ENCODE measurements at regions not wholly inside any gene's neighbourhood (a gene's known extent, or its start where the extent isn't known, plus 50 kb on each side); places are given as distances from the start of the nearest gene placed in this dataset.

DNA sequence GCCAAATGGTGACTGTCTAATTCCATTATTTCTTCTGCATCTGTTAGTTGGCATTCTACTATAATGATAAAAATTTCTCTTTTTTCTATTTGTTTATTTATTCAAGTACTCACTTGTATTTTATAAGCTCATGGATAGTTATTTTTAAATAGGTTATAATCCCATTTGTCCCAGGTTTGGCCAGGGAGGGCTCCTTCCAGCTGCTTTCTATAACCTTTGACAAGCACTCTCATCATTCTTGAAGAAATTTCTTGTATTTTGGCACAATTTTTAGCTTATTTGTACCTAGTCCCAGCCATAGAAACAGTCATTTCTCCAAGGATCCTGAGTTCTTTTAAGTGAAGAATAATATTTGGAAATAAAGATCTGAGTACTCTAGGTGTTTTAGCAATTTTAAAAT lies 1038.6 kb upstream of the AGA start:
- DNase-seq, result no peak
- Histone ChIP-seq H3K36me3 (no peaks in the 10 kb centered on the region), H3K9me3 (no peaks in the 10 kb centered on the region), H3K27me3 (no peaks in the 10 kb centered on the region), H3K4me3 (no peak overlapping the region), H3K27ac (no peak overlapping the region), H3K4me1 (peaks cover 0 to 14% (median 8%) of the 10 kb centered on the region in 9 donors)
- intact Hi-C loops (cut with DNase I), result no loop called here
- TF ChIP-seq, protein P1, sequence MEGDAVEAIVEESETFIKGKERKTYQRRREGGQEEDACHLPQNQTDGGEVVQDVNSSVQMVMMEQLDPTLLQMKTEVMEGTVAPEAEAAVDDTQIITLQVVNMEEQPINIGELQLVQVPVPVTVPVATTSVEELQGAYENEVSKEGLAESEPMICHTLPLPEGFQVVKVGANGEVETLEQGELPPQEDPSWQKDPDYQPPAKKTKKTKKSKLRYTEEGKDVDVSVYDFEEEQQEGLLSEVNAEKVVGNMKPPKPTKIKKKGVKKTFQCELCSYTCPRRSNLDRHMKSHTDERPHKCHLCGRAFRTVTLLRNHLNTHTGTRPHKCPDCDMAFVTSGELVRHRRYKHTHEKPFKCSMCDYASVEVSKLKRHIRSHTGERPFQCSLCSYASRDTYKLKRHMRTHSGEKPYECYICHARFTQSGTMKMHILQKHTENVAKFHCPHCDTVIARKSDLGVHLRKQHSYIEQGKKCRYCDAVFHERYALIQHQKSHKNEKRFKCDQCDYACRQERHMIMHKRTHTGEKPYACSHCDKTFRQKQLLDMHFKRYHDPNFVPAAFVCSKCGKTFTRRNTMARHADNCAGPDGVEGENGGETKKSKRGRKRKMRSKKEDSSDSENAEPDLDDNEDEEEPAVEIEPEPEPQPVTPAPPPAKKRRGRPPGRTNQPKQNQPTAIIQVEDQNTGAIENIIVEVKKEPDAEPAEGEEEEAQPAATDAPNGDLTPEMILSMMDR (IDR thresholded peaks at IDR 0.05), result no peak
- ATAC-seq, result no peak

- ATAC-seq (no peak), DNase-seq (no peak)
- intact Hi-C loops (cut with DNase I), result no loop called here
- no peaks in the 10 kb centered on the region for H3K27me3 ChIP-seq
- peaks cover 0 to 14% (median 8%) of the 10 kb centered on the region in 9 donors for H3K4me1 ChIP-seq
- TF ChIP-seq, protein P1 (IDR thresholded peaks at IDR 0.05), result no peak
- H3K9me3 ChIP-seq, result no peaks in the 10 kb centered on the region
- H3K27ac ChIP-seq, result no peak overlapping the region
- no peaks in the 10 kb centered on the region for H3K36me3 ChIP-seq
- whole genome bisulfite sequencing, 2 donors, result 51 to 71% methylated on average over 3 of the region's 3 CpGs
- no peak overlapping the region for H3K4me3 ChIP-seq
These were observed 1039.3 kb upstream of the AGA start for GRCh38 chr4:178481564-178481963.

DNA sequence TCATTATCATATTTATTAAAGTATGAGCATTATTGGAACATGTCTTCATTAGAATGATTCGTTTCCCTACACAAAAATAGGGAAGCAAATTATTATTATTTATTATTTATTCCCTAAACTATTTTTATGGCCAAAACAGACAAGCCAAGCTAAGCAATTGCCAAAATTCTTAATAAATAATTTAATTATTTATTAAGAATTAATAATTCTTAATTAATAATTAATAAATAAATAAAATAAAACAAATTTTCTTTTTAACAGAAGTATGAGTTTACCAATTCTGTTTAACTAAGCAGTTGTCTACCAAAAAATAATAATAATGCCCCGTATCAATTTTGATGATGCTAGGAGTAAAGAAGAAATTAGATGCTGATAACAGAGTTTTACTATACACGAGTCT lies 1080.8 kb upstream of the AGA start:
- Histone ChIP-seq H3K9me3 (peaks cover 0 to 3% (median 0%) of the 10 kb centered on the region in 11 donors), H3K27ac (no peak overlapping the region), H3K4me1 (no peaks in the 10 kb centered on the region), H3K36me3 (no peaks in the 10 kb centered on the region), H3K27me3 (no peaks in the 10 kb centered on the region), H3K4me3 (no peak overlapping the region)
- DNase-seq (no peak), ATAC-seq (no peak)
- TF ChIP-seq, protein P1 (IDR thresholded peaks at IDR 0.05), result no peak
- WGBS, 2 donors, result 71 to 82% methylated on average over 3 of the region's 3 CpGs
- intact Hi-C loops (cut with DNase I), result no loop called here

DNA sequence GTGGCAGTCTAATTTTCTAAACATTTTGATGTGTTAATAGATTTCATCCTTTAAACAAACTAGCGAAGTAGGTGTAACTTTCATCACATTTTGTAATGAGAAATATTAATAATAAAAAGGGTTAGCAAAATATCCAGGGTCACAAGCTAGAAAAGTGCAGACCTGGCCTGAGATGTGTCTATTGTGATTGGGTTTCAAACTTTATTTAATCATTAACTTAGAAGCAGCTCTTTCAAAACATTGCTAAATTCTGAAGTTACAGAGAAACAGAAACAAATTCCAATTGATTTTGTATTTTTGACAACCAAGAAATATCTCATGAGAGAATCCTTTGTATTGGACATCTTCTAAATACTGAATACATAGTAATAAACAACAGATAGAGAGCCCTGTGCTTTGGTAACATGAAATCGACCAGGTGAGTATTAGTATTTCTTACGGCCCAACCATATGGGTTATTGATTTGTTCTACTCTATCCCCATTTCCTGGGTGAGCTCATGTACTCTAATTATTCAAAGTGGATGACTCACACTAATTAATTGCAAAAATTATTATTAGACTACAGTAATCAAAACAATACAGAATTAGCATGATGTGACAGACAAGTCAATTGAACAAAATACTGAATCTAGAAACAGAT lies 1093.8 kb upstream of the AGA start:
- intact Hi-C loops (cut with DNase I), result no loop called here
- 57 to 78% methylated on average over 3 of the region's 3 CpGs for WGBS, 2 donors
- no peaks in the 10 kb centered on the region for H3K27me3 ChIP-seq

More for the DNA sequence above, 1093.8 kb upstream of the AGA start:
- Histone ChIP-seq H3K9me3 (peaks cover 0 to 9% (median 0%) of the 10 kb centered on the region in 11 donors), H3K27ac (no peak overlapping the region), H3K4me3 (no peak overlapping the region), H3K36me3 (no peaks in the 10 kb centered on the region), H3K4me1 (no peaks in the 10 kb centered on the region)
- DNase-seq, result no peak
- no peak for ATAC-seq
- TF ChIP-seq, protein P1 (IDR thresholded peaks at IDR 0.05), result no peak
